OCI-LY7 (cell line): ENCODE measurements at regions not wholly inside any gene's neighbourhood (a gene's known extent, or its start where the extent isn't known, plus 50 kb on each side); places are given as distances from the start of the nearest gene placed in this dataset.

ENCODE experiments used
- BruUV-seq: library from RNA; stranded (reverse); fragments of 400-500 nt; replicated peaks from 2 replicates; lab custom pipeline; 2021; lab: Mats Ljungman, UMichigan
- CTCF ChIA-PET: fragments of 300-600 bp; sonication (Branson Sonifier 250); formaldehyde crosslinking; loops from one replicate; lab custom pipeline; 2022; ENCODE audit warnings: antibody characterized with exemption; ENCODE audit not compliant: unreplicated experiment; lab: Charles Lee
- POLR2A ChIA-PET: fragments of 300-600 bp; sonication (Branson Sonifier 250); formaldehyde crosslinking; loops from one replicate; lab custom pipeline; 2022; ENCODE audit warnings: antibody characterized with exemption; lab: Charles Lee
- DNase-seq: peaks from one replicate; pipeline ENCODE4 v3.0.0-alpha.2; 2015; ENCODE audit warnings: low spot score
- H2AFZ ChIP-seq: fragments of 200-600 bp; sonication (generic), shearing (Covaris generic); 2 replicates; pipeline ENCODE4 v1.6.1; 2014; ENCODE audit warnings: mild to moderate bottlenecking, antibody characterized with exemption, low read length, moderate library complexity
- H3K27ac ChIP-seq: fragments of 200-600 bp; sonication (generic); 2 replicates; pipeline ENCODE4 v1.5.1; 2014; ENCODE audit warnings: mixed run types, low read depth, mild to moderate bottlenecking, moderate library complexity, low read length, inconsistent platforms; ENCODE audit not compliant: poor library complexity, severe bottlenecking
- H3K36me3 ChIP-seq: fragments of 200-600 bp; sonication (generic); 2 replicates; pipeline ENCODE4 v1.6.1; 2014; ENCODE audit warnings: mild to moderate bottlenecking, antibody characterized with exemption, low read length, moderate library complexity, mixed read lengths; ENCODE audit not compliant: insufficient read depth
- H3K4me1 ChIP-seq: fragments of 200-600 bp; sonication (generic); 2 replicates; pipeline ENCODE4 v1.5.1; 2014; ENCODE audit warnings: mild to moderate bottlenecking, low read length; ENCODE audit not compliant: insufficient read depth, poor library complexity, severe bottlenecking
- H3K4me2 ChIP-seq: fragments of 200-600 bp; sonication (generic); 2 replicates; pipeline ENCODE4 v1.6.1; 2014; ENCODE audit warnings: mild to moderate bottlenecking, low read length
- H3K4me3 ChIP-seq: fragments of 200-600 bp; sonication (generic); 2 replicates; pipeline ENCODE4 v1.5.1; 2014; ENCODE audit warnings: mild to moderate bottlenecking, low read depth, low read length; ENCODE audit not compliant: poor library complexity, severe bottlenecking
- H3K79me2 ChIP-seq: fragments of 200-600 bp; sonication (generic); 2 replicates; pipeline ENCODE4 v1.6.1; 2016; ENCODE audit warnings: low read depth, mild to moderate bottlenecking, low read length, moderate library complexity, mixed read lengths; ENCODE audit not compliant: insufficient read depth
- H3K9me2 ChIP-seq: fragments of 200-600 bp; sonication (generic); 2 replicates; pipeline ENCODE4 v1.6.1; 2016; ENCODE audit warnings: mild to moderate bottlenecking, low read length, mixed read lengths; ENCODE audit not compliant: insufficient read depth
- H3K9me3 ChIP-seq: fragments of 200-600 bp; sonication (generic); 2 replicates; pipeline ENCODE4 v1.6.1; 2014; ENCODE audit warnings: mild to moderate bottlenecking, mixed run types, low read length, mixed read lengths
- H4K20me1 ChIP-seq: fragments of 200-600 bp; sonication (generic); 2 replicates; pipeline ENCODE4 v1.6.1; 2014; ENCODE audit warnings: mild to moderate bottlenecking, antibody characterized with exemption, low read length, moderate library complexity, mixed read lengths; ENCODE audit not compliant: insufficient read depth
- EZH2phosphoT487 ChIP-seq: fragments of 200-600 bp; sonication (generic); IDR thresholded peaks from 2 replicates; pipeline ENCODE4 v1.6.1; 2018; ENCODE audit warnings: low read depth, borderline replicate concordance, mild to moderate bottlenecking, mixed run types, antibody characterized with exemption, low read length, moderate library complexity, mixed read lengths
- intact Hi-C: fragments of 100-400 bp; cut with micrococcal nuclease; formaldehyde crosslinking; loops from one replicate; pipeline ENCODE4 v1.10.0; 2022; ENCODE audit not compliant: unreplicated experiment
- TF ChIP-seq, protein P1 (sequence below): fragments of 200-600 bp; sonication (generic); conservative IDR thresholded peaks from 2 replicates; pipeline ENCODE4 v1.5.1; 2014; ENCODE audit warnings: mild to moderate bottlenecking, antibody characterized with exemption, low read length, moderate library complexity, mixed read lengths

DNA sequence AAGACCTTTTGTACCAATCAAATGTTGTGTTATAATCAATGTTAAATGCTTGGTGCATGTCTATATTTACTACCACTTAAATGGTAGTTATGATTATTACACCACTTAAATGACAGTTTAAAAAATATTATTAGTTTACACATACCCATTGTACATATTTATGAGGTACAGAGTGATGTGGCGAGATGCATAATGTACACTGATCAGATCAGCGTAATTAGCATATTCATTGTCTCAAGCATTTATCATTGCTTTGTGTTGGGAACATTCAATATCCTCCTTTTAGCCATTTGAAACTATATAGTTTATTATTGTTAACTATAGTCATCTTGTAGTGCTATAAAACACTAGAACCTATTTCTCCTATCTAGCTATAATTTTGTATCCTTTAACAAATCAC, 434.4 kb upstream of the ACTBL2 start:
- BruUV-seq = no TSS peak
- POLR2A ChIA-PET = no interaction called here

GRCh38 chr5:57915536-57915935, 432.9 kb upstream of the ACTBL2 start:
- CTCF ChIA-PET = no interaction called here
- POLR2A ChIA-PET = no interaction called here
- H3K9me2 ChIP-seq = no peaks in the 10 kb centered on the region
- H4K20me1 ChIP-seq = no peaks in the 10 kb centered on the region
- no peaks in the 10 kb centered on the region for H3K4me1 ChIP-seq
- H3K79me2 ChIP-seq = no peaks in the 10 kb centered on the region
- no peak overlapping the region for H3K4me2 ChIP-seq
- H3K27ac ChIP-seq = no peak overlapping the region
- no peak overlapping the region for H3K4me3 ChIP-seq
- intact Hi-C loops = no loop called here
- no peak overlapping the region for H2AFZ ChIP-seq
- no peaks in the 10 kb centered on the region for H3K9me3 ChIP-seq
- no peak for DNase-seq
- H3K36me3 ChIP-seq = no peaks in the 10 kb centered on the region
- TF ChIP-seq, protein P1, sequence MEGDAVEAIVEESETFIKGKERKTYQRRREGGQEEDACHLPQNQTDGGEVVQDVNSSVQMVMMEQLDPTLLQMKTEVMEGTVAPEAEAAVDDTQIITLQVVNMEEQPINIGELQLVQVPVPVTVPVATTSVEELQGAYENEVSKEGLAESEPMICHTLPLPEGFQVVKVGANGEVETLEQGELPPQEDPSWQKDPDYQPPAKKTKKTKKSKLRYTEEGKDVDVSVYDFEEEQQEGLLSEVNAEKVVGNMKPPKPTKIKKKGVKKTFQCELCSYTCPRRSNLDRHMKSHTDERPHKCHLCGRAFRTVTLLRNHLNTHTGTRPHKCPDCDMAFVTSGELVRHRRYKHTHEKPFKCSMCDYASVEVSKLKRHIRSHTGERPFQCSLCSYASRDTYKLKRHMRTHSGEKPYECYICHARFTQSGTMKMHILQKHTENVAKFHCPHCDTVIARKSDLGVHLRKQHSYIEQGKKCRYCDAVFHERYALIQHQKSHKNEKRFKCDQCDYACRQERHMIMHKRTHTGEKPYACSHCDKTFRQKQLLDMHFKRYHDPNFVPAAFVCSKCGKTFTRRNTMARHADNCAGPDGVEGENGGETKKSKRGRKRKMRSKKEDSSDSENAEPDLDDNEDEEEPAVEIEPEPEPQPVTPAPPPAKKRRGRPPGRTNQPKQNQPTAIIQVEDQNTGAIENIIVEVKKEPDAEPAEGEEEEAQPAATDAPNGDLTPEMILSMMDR = no peak
- TF ChIP-seq EZH2phosphoT487 = no peak
- BruUV-seq = no TSS peak

More for the DNA sequence above, 434.4 kb upstream of the ACTBL2 start:
- intact Hi-C loops = no loop called here
- Histone ChIP-seq H3K36me3 (no peaks in the 10 kb centered on the region), H3K4me3 (no peak overlapping the region), H3K4me2 (no peak overlapping the region), H3K9me3 (no peaks in the 10 kb centered on the region), H3K4me1 (no peaks in the 10 kb centered on the region), H4K20me1 (no peaks in the 10 kb centered on the region), H3K79me2 (no peaks in the 10 kb centered on the region), H3K9me2 (no peaks in the 10 kb centered on the region), H3K27ac (no peak overlapping the region), H2AFZ (no peak overlapping the region)
- TF ChIP-seq EZH2phosphoT487 = no peak
- TF ChIP-seq, protein P1 = no peak
- CTCF ChIA-PET = no interaction called here
- no peak for DNase-seq

GRCh38 chr5:57911438-57911837, 428.8 kb upstream of the ACTBL2 start:
- no peak overlapping the region for H3K4me3 ChIP-seq
- H3K79me2 ChIP-seq = no peaks in the 10 kb centered on the region
- no peak overlapping the region for H3K4me2 ChIP-seq
- no peak overlapping the region for H2AFZ ChIP-seq
- CTCF ChIA-PET = no interaction called here
- H3K36me3 ChIP-seq = no peaks in the 10 kb centered on the region
- intact Hi-C loops = no loop called here
- TF ChIP-seq, protein P1 = no peak
- TF ChIP-seq EZH2phosphoT487 = no peak
- no peak overlapping the region for H3K27ac ChIP-seq
- H3K4me1 ChIP-seq = no peaks in the 10 kb centered on the region
- no TSS peak for BruUV-seq
- H3K9me2 ChIP-seq = no peaks in the 10 kb centered on the region
- POLR2A ChIA-PET = interaction anchor here (0.8 to 1.1 kb wide), 2 partner anchors 9 to 72 kb away, joined by 3 read pairs; no protein-coding TSS in a partner anchor
- no peaks in the 10 kb centered on the region for H3K9me3 ChIP-seq
- no peak for DNase-seq
- H4K20me1 ChIP-seq = no peaks in the 10 kb centered on the region
